Nephron progenitor cell (in vitro differentiated cells): ENCODE measurements at regions not wholly inside any gene's neighbourhood (a gene's known extent, or its start where the extent isn't known, plus 50 kb on each side); places are given as distances from the start of the nearest gene placed in this dataset.
A peak's percentile ranks its signal among the peaks of the same experiment; 100 is the strongest.

Experiments
- DNase-seq: peaks from one replicate; pipeline ENCODE4 v3.0.0; 2021
- H3K27ac Mint-ChIP-seq: 2 replicates; pipeline ENCODE4 v1.8.0; 2021; ENCODE audit warnings: mild to moderate bottlenecking, moderate library complexity, mixed read lengths
- H3K27me3 Mint-ChIP-seq: 2 replicates; pipeline ENCODE4 v1.8.0; 2021; ENCODE audit warnings: mild to moderate bottlenecking, low read depth, mixed read lengths; ENCODE audit not compliant: poor library complexity
- H3K36me3 Mint-ChIP-seq: 2 replicates; pipeline ENCODE4 v1.8.0; 2021; ENCODE audit warnings: low read depth, mixed read lengths
- H3K4me1 Mint-ChIP-seq: 2 replicates; pipeline ENCODE4 v1.8.0; 2021; ENCODE audit warnings: mixed read lengths
- H3K4me3 Mint-ChIP-seq: 2 replicates; pipeline ENCODE4 v1.8.0; 2021; ENCODE audit warnings: mild to moderate bottlenecking, moderate library complexity, mixed read lengths
- H3K9me3 Mint-ChIP-seq: 2 replicates; pipeline ENCODE4 v1.8.0; 2021; ENCODE audit warnings: mild to moderate bottlenecking, moderate library complexity, mixed read lengths
- CTCF ChIP-seq: fragments of 200-600 bp; sonication (generic); IDR thresholded peaks from 2 replicates; pipeline ENCODE4 v1.5.0; 2021; ENCODE audit warnings: antibody characterized with exemption

GRCh38 chr5:143893638-143894037 lies 81.7 kb downstream of the HMHB1 start:
- Mint-ChIP-seq H3K4me1 (peaks cover 51% of the 10 kb centered on the region), H3K4me3 (no peak overlapping the region), H3K36me3 (no peaks in the 10 kb centered on the region), H3K27ac (no peak overlapping the region), H3K27me3 (no peaks in the 10 kb centered on the region), H3K9me3 (no peaks in the 10 kb centered on the region)
- peak; percentile 19 for DNase-seq
- TF ChIP-seq CTCF: no peak

- peaks cover 3% of the 10 kb centered on the region for H3K27me3 Mint-ChIP-seq
- H3K9me3 Mint-ChIP-seq: no peaks in the 10 kb centered on the region
- peaks cover 48% of the 10 kb centered on the region for H3K4me1 Mint-ChIP-seq
These were observed 84.6 kb downstream of the HMHB1 start for GRCh38 chr5:143896516-143896915.

GRCh38 chr5:143896966-143897365 lies 85.0 kb downstream of the HMHB1 start:
- no peak overlapping the region for H3K27ac Mint-ChIP-seq
- H3K27me3 Mint-ChIP-seq: peaks cover 3% of the 10 kb centered on the region
- no peaks in the 10 kb centered on the region for H3K9me3 Mint-ChIP-seq
- H3K4me1 Mint-ChIP-seq: peaks cover 43% of the 10 kb centered on the region
- no peak for TF ChIP-seq CTCF
- no peak for DNase-seq
- H3K36me3 Mint-ChIP-seq: no peaks in the 10 kb centered on the region
- no peak overlapping the region for H3K4me3 Mint-ChIP-seq

More at GRCh38 chr5:143896516-143896915, 84.6 kb downstream of the HMHB1 start:
- H3K36me3 Mint-ChIP-seq: no peaks in the 10 kb centered on the region
- H3K27ac Mint-ChIP-seq: no peak overlapping the region
- no peak overlapping the region for H3K4me3 Mint-ChIP-seq
- no peak for DNase-seq
- no peak for TF ChIP-seq CTCF

GRCh38 chr5:143898381-143898780 lies 86.4 kb downstream of the HMHB1 start:
- no peak for DNase-seq
- TF ChIP-seq CTCF: no peak

GRCh38 chr5:143898916-143899591 lies 87.1 kb downstream of the HMHB1 start:
- H3K36me3 Mint-ChIP-seq: no peaks in the 10 kb centered on the region
- no peak for TF ChIP-seq CTCF
- no peak for DNase-seq
- H3K27me3 Mint-ChIP-seq: peaks cover 3% of the 10 kb centered on the region
- no peaks in the 10 kb centered on the region for H3K9me3 Mint-ChIP-seq
- H3K4me3 Mint-ChIP-seq: no peak overlapping the region
- peaks cover 27% of the 10 kb centered on the region for H3K4me1 Mint-ChIP-seq
- no peak overlapping the region for H3K27ac Mint-ChIP-seq

More at GRCh38 chr5:143898381-143898780, 86.4 kb downstream of the HMHB1 start:
- Mint-ChIP-seq H3K27ac (peak overlapping the region; percentile 12), H3K4me3 (no peak overlapping the region), H3K9me3 (no peaks in the 10 kb centered on the region), H3K36me3 (no peaks in the 10 kb centered on the region), H3K4me1 (peaks cover 31% of the 10 kb centered on the region), H3K27me3 (peaks cover 3% of the 10 kb centered on the region)

GRCh38 chr5:143908959-143909358 lies 97.0 kb downstream of the HMHB1 start:
- Mint-ChIP-seq H3K9me3 (no peaks in the 10 kb centered on the region), H3K4me1 (no peaks in the 10 kb centered on the region), H3K27ac (no peak overlapping the region), H3K4me3 (no peak overlapping the region), H3K36me3 (no peaks in the 10 kb centered on the region), H3K27me3 (no peaks in the 10 kb centered on the region)
- no peak for DNase-seq
- no peak for TF ChIP-seq CTCF
